NCI-H1417 treated with DMSO at 0.1 percent for 48 hours (cell line): ENCODE measurements at regions not wholly inside any gene's neighbourhood (a gene's known extent, or its start where the extent isn't known, plus 50 kb on each side); places are given as distances from the start of the nearest gene placed in this dataset.
"Not testable (repeated sequence)": the region's sequence is repeated elsewhere in the genome, so short reads cannot be mapped to it uniquely, and the experiment has no call there.

ENCODE experiments used
- DNase-seq: peaks from one replicate; lab custom pipeline; 2025; lab: John Stamatoyannopoulos, UW

GRCh38 chr4:58871509-58871908, 1761.3 kb upstream of the IGFBP7 start:
- DNase-seq = no peak

GRCh38 chr4:58849026-58849425, 1738.8 kb upstream of the IGFBP7 start:
- no peak for DNase-seq

DNA sequence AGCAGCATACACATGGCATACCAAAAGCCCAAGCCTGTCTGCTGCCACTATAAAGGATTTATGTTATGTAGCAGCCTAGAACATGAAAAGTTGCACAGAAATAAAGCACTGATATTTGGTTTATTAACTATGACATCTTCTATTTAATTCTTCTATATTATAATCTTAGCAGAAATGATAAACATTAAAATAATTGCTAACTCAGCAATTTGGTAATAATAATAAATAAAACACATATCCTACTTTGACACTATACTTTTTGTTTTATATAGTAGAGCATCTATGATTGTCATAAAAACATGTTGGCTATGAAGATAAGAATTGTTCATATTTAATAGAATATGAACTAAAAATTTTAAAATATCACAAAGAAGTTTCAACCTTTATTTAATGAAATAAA, 1733.3 kb upstream of the IGFBP7 start:
- DNase-seq = no peak

DNA sequence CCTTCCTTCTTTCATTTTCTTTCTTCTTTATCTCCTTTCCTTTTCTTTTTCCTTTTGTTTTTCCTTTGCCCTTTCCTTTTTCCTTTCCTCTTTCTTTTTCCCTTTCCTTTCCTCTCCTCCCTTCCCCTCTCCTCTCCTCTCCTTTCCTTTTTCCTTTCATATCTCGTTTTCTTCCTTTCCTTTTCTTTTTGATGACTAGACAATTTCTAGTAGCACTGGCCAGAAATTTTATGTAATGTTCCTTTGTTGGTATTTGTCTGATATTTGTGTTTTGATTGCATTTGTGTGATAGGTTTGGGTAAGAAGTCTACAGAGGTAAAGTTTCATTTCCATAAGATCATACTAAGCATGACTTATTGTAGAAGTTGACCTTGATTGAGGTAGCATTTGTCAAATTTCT, 1722.9 kb upstream of the IGFBP7 start:
- no peak for DNase-seq

- DNase-seq = no peak
Observed at GRCh38 chr4:58825278-58825677, 1715.1 kb upstream of the IGFBP7 start.

GRCh38 chr4:58818560-58818959, 1708.4 kb upstream of the IGFBP7 start:
- DNase-seq = not testable (repeated sequence)

DNA sequence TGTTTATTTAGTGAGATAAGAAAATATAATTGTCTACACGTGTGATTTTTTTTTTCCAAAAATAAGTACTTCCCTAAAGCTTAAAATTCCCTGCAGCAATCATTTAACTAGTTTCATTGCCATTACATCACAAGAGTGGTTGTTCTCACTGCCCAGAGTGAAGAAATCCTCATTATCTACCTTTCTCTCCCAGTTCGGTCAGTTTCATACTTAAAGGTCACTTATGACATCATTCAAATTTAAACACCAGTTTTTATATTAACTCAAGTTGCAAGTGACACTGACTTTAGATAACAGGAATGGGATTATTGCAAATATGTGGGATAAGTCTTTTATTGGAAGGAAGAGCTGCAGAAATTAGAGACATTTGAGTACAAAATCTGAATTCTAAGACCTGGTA, 1699.8 kb upstream of the IGFBP7 start:
- DNase-seq = no peak

DNA sequence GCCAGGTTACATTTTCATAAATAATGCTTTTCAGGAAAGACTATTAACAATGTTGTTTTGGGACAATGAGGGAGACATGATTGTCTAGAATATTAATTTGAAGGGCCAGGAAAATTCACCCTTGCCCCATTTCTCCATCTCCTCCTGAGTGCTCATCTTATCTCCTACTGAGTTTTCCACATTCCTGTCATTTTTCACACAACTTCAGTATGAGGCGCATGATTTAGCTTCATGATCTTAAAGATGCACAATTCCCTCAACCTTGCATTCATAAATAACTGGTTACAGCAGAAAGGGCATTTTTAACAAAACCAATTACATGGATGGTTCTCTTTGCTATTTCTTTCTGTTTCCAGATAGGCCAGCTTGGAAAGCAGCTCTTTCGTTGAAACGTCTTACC, 1699.2 kb upstream of the IGFBP7 start:
- DNase-seq = no peak

DNA sequence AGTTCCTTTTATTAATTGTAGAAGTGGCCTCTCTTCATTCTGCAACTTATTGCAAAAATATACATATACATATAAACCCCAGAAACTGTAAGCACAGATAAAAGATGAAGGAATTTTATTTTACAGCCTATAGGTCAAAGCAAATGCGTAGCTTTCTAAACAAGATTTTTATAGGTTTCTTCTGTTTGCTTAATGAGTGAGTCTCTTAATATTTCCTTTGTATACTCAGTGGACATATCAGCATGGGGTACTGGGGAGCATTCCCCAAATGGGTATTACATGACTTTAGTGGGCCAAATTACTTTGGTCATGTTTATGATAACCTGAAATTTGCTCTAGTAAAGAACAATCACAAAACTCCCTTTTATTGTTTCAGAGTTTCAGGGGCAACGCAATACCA, 1698.6 kb upstream of the IGFBP7 start:
- DNase-seq = no peak

- no peak for DNase-seq
Observed at GRCh38 chr4:58807843-58808615, 1697.8 kb upstream of the IGFBP7 start.

DNA sequence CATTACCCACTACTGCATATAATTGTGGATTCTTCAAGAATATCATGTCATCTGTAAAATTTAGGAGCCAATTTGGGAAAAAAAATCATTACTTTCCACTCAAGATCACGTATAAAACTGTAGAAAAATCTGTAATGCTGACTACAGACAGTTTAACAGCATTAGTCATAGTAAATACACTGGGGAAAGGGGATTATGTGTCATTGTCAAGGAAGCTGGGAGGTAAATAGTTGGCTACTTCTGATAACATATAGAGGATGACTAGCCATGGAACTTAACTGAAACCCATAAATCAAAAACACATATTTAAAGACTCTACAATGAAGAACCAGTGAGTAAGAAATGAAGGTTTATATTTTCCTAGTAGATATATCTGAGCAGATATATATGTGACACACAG, 1666.4 kb upstream of the IGFBP7 start:
- DNase-seq = no peak

DNA sequence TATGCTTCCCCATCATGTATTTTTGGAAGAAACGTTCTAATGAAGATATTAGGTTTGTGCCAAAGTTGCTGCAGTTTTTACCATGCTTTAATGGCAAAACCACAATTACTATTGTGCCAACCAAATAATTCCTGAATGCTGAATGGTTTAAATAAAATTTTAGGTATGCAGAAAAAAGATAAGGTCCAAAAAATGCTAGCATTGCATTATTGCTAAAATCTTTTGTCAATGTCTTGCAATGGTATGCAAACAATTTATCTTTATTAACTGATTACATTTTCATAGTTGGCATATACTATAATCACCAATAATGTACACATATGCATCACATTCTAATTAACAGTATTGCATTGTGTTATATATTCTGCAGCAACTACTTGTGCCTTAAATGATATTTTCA, 1657.4 kb upstream of the IGFBP7 start:
- no peak for DNase-seq

GRCh38 chr4:58766763-58767162, 1656.6 kb upstream of the IGFBP7 start:
- no peak for DNase-seq

DNA sequence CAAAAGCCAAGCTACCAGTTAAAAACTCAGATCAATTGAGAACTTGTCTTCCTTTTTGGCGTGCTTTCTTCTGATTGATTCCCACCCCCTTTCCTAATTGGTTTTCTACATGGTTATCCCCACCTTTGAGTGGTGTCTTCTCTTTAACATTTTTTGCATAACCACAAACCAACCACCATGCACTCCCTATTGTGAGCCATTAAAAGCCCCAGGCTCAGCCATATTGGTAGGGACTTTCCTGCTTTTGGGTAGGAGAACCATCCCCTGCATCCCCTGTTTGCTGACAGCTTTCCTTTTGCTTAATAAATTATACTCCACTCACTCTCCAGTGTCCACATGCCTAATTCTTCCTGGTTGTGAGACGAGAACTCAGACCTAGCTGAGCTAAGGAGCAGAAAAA, 1651.4 kb upstream of the IGFBP7 start:
- no peak for DNase-seq

- DNase-seq = no peak
Observed at GRCh38 chr4:58760737-58761136, 1650.6 kb upstream of the IGFBP7 start.

GRCh38 chr4:58760100-58760499, 1649.9 kb upstream of the IGFBP7 start:
- no peak for DNase-seq

DNA sequence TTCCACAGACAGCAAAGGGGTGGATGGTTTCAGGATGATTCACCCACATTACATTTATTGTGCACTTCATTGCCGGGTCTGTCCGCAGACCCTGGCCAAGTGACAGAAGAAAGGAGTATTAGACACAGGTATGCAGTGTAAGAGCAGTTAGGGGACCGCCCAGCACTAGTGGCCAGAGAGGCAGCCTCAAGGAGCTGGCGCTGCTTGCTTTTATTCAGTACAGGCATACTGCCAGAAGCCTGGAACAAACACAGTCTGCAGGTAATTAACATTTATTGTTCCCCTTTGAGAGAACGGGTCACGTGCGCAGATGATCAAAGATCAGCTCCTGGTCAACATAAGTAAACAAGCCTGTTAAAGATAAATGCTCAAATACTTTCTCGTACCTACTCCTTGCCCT, 1639.0 kb upstream of the IGFBP7 start:
- DNase-seq = no peak

DNA sequence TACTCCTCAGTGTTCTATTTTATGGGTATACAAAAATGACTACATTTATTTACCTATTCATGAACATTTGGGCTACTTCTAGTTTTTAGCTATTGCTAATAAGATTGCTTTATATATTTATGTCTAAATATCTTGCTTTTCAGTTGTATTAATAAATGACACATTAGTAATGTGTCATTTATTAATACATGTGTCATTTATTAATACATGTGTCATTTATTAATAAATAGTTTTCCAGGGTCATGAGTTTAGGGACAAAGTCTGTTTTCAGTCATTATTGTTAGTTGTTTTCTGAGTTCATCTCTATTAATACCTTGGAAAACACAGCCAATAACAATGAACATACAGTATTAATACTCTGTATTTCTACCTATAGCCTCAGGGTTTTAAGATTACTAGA, 1630.7 kb upstream of the IGFBP7 start:
- DNase-seq = no peak

GRCh38 chr4:58739275-58739674, 1629.1 kb upstream of the IGFBP7 start:
- no peak for DNase-seq

DNA sequence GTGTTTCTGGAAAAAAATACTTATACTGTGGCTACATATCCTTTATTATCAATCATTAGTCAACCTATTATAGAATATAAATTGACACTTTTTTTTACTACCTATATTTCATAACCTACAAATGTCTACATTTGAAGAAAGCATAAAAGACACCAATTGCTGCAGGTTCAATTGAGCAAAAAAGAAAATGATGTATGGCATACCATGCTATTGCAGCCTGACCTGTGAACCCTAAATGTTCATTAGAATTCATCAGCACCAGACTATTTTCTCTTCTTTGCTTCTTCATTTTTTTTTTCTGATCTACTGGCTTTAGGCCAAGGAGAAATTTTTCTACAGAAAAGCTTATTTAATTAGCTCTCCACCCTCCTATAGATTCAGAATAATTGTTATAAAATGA, 1628.2 kb upstream of the IGFBP7 start:
- no peak for DNase-seq

DNA sequence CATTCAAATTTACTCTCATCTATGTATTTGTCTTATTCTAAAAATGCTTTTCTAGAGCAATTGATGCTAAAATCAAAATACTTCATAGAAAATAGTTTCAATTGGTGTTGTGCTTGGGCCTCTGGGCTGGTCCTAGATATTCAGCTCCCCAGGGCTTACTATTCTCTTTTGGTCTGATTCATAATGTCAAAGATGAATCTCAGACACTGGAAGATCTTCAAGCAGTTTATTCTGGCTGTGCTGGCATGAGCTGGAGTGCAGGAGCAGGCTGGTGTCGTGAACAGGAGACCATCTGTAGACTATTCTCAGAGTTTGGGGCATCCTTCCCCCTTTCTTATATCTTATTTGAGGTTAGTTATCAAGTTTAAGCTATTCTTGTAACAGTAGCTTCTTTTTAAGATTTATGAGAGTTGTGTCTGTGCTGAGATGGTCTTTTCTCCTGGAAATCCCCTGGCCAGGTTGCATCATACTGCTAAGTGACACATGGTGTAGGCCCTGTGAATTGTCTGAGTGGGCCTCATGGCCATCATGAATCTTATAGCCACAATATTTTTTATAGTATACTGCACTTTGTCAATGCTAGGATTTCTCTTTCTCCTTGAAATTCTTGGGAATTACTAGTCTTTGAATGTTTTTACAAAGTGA, 1624.0 kb upstream of the IGFBP7 start:
- no peak for DNase-seq

- DNase-seq = no peak
Observed at GRCh38 chr4:58732973-58733372, 1622.8 kb upstream of the IGFBP7 start.

DNA sequence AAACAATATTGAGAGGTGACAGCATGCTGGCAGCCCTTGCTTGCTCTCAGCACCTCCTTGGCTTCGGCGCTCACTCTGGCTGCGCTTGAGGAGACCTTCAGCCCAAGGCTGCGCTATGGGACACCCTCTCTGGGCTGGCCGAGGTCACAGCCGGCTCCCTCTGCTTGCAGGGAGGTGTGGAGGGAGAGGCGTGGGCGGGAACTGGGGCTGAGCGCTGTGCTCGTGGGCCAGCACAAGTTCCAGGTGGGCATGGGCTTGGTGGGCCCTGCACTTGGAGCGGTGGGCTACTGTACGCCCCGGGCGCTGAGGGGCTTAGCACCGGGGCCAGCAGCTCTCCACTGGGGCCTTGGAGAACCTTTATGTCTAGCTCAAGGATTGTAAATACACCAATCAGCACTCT, 1613.8 kb upstream of the IGFBP7 start:
- no peak for DNase-seq

GRCh38 chr4:58711039-58711438, 1600.9 kb upstream of the IGFBP7 start:
- no peak for DNase-seq
